ENCODE measurements at regions not wholly inside any gene's neighbourhood (a gene's known extent, or its start where the extent isn't known, plus 50 kb on each side); places are given as distances from the start of the nearest gene placed in this dataset.

DNA sequence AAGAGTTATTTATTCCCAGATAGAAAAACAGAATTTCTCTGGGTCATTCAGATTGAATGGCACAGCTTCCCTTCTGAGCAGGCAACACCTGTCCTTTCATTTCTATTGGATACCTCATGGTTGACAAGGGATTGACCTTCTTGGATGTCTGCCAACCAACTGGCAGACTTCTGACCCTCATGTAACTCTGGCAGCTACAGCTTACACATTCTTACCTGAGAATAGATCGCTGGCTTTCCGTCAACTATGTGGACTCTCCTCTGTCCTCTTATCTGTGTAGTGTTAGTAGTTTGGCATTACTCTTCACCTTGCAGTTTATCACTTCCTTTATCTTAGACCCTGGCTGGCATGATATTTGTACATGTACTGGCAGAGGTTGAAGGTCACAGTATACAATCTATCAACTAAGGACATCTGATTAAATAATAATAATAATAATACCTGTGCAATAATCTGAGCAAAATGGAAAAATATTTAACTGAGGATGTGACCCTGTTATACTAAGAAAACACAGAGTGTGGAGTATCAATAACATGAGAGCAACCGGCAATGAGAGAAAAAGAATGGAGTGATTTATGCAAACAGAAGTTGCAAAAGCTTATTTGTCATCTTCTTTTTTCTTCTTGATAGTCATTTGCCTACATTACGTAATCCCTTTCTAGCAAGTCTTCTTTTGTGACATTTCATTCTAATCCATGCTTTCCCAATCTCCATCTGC, 1118.2 kb downstream of the ARAP2 start:
- no peaks in the 10 kb centered on the region for H3K36me3 ChIP-seq (replicated peaks in 1 of 2)
- no peaks in the 10 kb centered on the region for H3K9me3 ChIP-seq (replicated peaks in 1 of 3)
- no peaks in the 10 kb centered on the region for H3K27me3 ChIP-seq
- no peak overlapping the region for H3K27ac ChIP-seq
- 48 to 63% (median 52%) methylated on average over 4 of the region's 4 CpGs for WGBS, 4 donors
- DNase-seq, result no peak
- H3K4me3 ChIP-seq, result no peak overlapping the region
- intact Hi-C loops (cut with DNase I), result no loop called here
- TF ChIP-seq POLR2A (IDR thresholded peaks at IDR 0.05), result no peak
- TF ChIP-seq, protein P1, sequence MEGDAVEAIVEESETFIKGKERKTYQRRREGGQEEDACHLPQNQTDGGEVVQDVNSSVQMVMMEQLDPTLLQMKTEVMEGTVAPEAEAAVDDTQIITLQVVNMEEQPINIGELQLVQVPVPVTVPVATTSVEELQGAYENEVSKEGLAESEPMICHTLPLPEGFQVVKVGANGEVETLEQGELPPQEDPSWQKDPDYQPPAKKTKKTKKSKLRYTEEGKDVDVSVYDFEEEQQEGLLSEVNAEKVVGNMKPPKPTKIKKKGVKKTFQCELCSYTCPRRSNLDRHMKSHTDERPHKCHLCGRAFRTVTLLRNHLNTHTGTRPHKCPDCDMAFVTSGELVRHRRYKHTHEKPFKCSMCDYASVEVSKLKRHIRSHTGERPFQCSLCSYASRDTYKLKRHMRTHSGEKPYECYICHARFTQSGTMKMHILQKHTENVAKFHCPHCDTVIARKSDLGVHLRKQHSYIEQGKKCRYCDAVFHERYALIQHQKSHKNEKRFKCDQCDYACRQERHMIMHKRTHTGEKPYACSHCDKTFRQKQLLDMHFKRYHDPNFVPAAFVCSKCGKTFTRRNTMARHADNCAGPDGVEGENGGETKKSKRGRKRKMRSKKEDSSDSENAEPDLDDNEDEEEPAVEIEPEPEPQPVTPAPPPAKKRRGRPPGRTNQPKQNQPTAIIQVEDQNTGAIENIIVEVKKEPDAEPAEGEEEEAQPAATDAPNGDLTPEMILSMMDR (IDR thresholded peaks at IDR 0.05), result no peak
- no peaks in the 10 kb centered on the region for H3K4me1 ChIP-seq (replicated peaks in 1 of 2)

DNA sequence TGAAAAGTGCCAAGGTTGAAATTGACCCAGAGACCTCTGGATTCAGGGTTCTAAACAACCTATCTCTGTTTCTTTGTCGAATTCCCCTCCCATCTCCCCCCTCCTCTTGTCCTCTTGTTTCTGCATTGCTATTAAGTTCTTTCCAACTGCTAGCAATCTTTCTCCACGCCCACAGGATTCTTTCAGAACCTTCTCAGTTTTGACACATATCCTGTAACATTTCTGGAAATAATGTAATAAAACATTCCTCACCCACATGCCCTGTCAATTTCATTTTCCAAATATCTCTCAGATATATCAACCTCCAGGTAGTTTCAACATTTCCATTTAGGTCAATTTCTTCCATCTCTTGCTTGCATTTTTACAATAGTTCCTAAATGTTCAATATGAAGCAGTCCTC, 1105.9 kb downstream of the ARAP2 start:
- Histone ChIP-seq H3K27me3 (no peaks in the 10 kb centered on the region), H3K4me3 (no peak overlapping the region), H3K36me3 (replicated peaks in 1 of 2) (no peaks in the 10 kb centered on the region), H3K4me1 (replicated peaks in 1 of 2) (no peaks in the 10 kb centered on the region), H3K27ac (no peak overlapping the region), H3K9me3 (replicated peaks in 1 of 3) (no peaks in the 10 kb centered on the region)
- 62 to 71% (median 65%) methylated on average over 2 of the region's 2 CpGs for WGBS, 4 donors
- intact Hi-C loops (cut with DNase I), result no loop called here
- TF ChIP-seq, protein P1 (IDR thresholded peaks at IDR 0.05), result no peak
- no peak for TF ChIP-seq POLR2A (IDR thresholded peaks at IDR 0.05)
- DNase-seq, result no peak

DNA sequence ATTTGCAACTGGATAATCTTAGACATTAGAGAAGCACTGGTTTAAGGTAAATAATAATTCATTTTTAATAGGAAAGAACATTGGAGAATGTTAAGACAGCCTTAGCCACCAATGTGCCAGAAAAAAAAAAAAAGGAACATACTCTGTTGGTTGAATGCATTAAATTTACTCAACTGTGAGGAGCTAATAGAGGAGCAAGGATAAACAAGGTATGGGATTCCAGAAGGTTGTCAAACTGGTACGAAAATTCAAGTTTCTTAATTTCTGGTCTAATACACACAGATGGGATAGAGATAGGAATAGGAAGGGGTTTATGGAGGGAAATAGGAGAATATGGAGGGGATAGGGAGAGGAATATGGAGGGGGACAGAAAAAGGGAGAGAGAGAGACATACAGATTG, 1096.6 kb downstream of the ARAP2 start:
- H3K36me3 ChIP-seq (replicated peaks in 1 of 2), result no peaks in the 10 kb centered on the region
- H3K4me3 ChIP-seq, result no peak overlapping the region
- no peak for TF ChIP-seq POLR2A (IDR thresholded peaks at IDR 0.05)
- TF ChIP-seq, protein P1 (IDR thresholded peaks at IDR 0.05), result no peak
- H3K27me3 ChIP-seq, result no peaks in the 10 kb centered on the region
- WGBS, 4 donors, result 92 to 98% (median 93%) methylated on average over 1 of the region's 1 CpG
- H3K27ac ChIP-seq, result no peak overlapping the region
- no peaks in the 10 kb centered on the region for H3K4me1 ChIP-seq (replicated peaks in 1 of 2)
- H3K9me3 ChIP-seq (replicated peaks in 1 of 3), result no peaks in the 10 kb centered on the region
- DNase-seq, result no peak
- intact Hi-C loops (cut with DNase I), result no loop called here

DNA sequence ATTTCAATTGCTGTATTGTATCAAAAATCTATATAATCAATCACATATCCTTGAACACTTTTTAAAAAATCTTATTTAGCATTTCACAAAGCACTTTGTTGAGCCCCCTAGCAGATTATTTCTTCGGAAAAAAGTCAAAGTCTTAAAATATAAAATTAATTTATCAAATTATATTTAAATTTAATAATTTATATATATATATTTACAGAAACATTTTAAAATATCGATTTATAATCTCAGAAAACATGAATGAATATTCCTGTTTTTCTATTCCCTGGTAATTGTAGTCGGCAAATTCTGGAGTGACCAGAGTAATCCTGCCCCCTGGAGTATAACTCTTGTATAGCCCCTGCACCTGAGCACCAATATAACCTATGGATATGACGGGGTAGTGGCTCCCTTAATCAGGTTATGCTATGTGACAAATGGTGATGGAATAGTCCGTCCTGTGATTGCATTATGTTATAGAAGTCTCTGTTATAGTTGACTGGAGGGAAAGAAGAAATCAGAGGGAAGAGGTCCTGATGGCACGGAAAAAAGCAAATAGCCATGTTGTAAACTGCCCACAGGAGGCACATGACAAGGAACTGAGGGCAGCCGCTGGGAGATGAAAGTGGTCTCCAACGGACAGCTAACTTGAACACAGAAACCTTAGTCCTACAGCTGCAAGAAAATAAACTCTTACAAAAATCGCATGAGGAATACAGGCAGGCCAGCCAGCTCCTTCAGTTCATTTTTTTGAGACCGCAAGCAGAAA, 1092.3 kb downstream of the ARAP2 start:
- DNase-seq, result peak in 1 of 7 donors; percentile 2
- Histone ChIP-seq H3K27ac (no peak overlapping the region), H3K9me3 (replicated peaks in 1 of 3) (no peaks in the 10 kb centered on the region), H3K4me3 (no peak overlapping the region), H3K4me1 (replicated peaks in 1 of 2) (no peaks in the 10 kb centered on the region), H3K36me3 (replicated peaks in 1 of 2) (no peaks in the 10 kb centered on the region), H3K27me3 (no peaks in the 10 kb centered on the region)
- WGBS, 4 donors, result 74 to 80% (median 76%) methylated on average over 10 of the region's 10 CpGs
- TF ChIP-seq POLR2A (IDR thresholded peaks at IDR 0.05), result no peak
- TF ChIP-seq, protein P1 (IDR thresholded peaks at IDR 0.05), result no peak
- intact Hi-C loops (cut with DNase I), result no loop called here

Measured in adrenal gland (tissue), 9 donors.